ENCODE measurements at regions not wholly inside any gene's neighbourhood (a gene's known extent, or its start where the extent isn't known, plus 50 kb on each side); places are given as distances from the start of the nearest gene placed in this dataset.

- 79 to 83% (median 81%) methylated on average over 10 of the region's 10 CpGs for WGBS, 3 donors
- Histone ChIP-seq H3K4me1 (ENCODE audit: insufficient read depth) (no peaks in the 10 kb centered on the region), H3K36me3 (no peaks in the 10 kb centered on the region), H3K27me3 (no peaks in the 10 kb centered on the region), H3K27ac (no peak overlapping the region), H3K4me3 (no peak overlapping the region), H3K9me3 (no peaks in the 10 kb centered on the region)
- DNase-seq = no peak
- no peak for TF ChIP-seq EP300 (IDR thresholded peaks at IDR 0.05)
- TF ChIP-seq POLR2A (IDR thresholded peaks at IDR 0.05) = no peak
- TF ChIP-seq CTCF (IDR thresholded peaks at IDR 0.05) = no peak
- intact Hi-C loops (cut with DNase I) = no loop called here
Observed at GRCh38 chr17:70668276-70668937, 499.1 kb downstream of the KCNJ2 start.

GRCh38 chr17:70668938-70669778, 499.8 kb downstream of the KCNJ2 start:
- Histone ChIP-seq H3K4me1 (ENCODE audit: insufficient read depth) (no peaks in the 10 kb centered on the region), H3K27me3 (no peaks in the 10 kb centered on the region), H3K36me3 (no peaks in the 10 kb centered on the region), H3K27ac (no peak overlapping the region), H3K4me3 (no peak overlapping the region), H3K9me3 (no peaks in the 10 kb centered on the region)
- no peak for DNase-seq
- no peak for TF ChIP-seq CTCF (IDR thresholded peaks at IDR 0.05)
- no peak for TF ChIP-seq POLR2A (IDR thresholded peaks at IDR 0.05)
- 87 to 89% (median 88%) methylated on average over 13 of the region's 13 CpGs for WGBS, 3 donors
- intact Hi-C loops (cut with DNase I) = no loop called here

DNA sequence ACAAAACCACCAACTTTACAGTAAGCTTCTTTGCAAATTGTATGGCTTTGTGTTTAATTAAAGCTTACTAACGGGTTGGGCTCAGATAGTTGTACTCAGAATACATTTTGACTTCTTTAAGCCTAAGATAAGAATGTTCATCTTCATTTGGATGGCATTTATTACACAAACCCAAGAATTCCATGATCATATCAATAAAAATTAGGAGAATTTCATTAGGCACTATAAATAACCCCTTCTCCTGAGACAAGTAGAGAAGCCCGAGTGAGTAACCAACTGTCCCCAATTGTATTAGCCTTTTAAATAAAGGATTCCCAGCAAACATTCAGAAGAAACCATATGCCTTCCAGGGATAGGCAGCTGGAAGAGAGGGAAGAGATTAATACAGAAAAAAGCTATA, 504.7 kb downstream of the KCNJ2 start:
- no peak for DNase-seq
- Histone ChIP-seq H3K4me1 (ENCODE audit: insufficient read depth) (no peaks in the 10 kb centered on the region), H3K4me3 (no peak overlapping the region), H3K27ac (no peak overlapping the region), H3K9me3 (no peaks in the 10 kb centered on the region), H3K27me3 (no peaks in the 10 kb centered on the region), H3K36me3 (no peaks in the 10 kb centered on the region)
- 72 to 78% (median 73%) methylated on average over 2 of the region's 2 CpGs for WGBS, 3 donors
- intact Hi-C loops (cut with DNase I) = no loop called here
- TF ChIP-seq CTCF (IDR thresholded peaks at IDR 0.05) = no peak
- no peak for TF ChIP-seq POLR2A (IDR thresholded peaks at IDR 0.05)
- TF ChIP-seq EP300 (IDR thresholded peaks at IDR 0.05) = no peak

DNA sequence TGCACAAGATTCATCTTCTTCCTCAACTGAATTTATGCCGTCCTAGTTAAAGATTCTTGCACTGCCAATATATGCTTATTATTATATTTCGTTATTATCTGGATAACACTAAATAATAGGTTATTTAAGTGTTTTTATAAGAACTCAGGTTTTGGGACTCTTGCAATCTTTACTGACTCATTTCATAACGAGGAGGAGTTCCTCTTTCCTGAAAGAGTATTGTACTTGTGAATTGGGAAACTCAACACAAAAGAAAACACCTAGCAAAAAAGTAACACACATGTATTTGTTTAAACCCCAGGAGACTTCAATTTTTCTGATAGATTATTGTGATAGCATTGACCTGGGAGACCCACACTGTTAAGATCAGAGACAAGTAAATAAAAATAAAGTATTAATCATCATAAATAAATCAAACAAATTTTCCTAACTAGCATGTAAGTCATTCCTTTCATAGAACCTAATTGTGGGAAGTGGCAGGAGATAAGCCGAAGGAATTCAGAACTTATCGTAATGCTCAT, 505.8 kb downstream of the KCNJ2 start:
- WGBS, 3 donors = 51 to 66% (median 58%) methylated on average over 5 of the region's 5 CpGs
- DNase-seq = no peak
- Histone ChIP-seq H3K27me3 (no peaks in the 10 kb centered on the region), H3K4me3 (no peak overlapping the region), H3K9me3 (no peaks in the 10 kb centered on the region), H3K4me1 (ENCODE audit: insufficient read depth) (no peaks in the 10 kb centered on the region), H3K27ac (no peak overlapping the region), H3K36me3 (no peaks in the 10 kb centered on the region)
- intact Hi-C loops (cut with DNase I) = no loop called here
- no peak for TF ChIP-seq EP300 (IDR thresholded peaks at IDR 0.05)
- TF ChIP-seq POLR2A (IDR thresholded peaks at IDR 0.05) = no peak
- TF ChIP-seq CTCF (IDR thresholded peaks at IDR 0.05) = no peak

All from ovary (tissue), 7 donors.